ENCODE measurements at regions not wholly inside any gene's neighbourhood (a gene's known extent, or its start where the extent isn't known, plus 50 kb on each side); places are given as distances from the start of the nearest gene placed in this dataset.

DNA sequence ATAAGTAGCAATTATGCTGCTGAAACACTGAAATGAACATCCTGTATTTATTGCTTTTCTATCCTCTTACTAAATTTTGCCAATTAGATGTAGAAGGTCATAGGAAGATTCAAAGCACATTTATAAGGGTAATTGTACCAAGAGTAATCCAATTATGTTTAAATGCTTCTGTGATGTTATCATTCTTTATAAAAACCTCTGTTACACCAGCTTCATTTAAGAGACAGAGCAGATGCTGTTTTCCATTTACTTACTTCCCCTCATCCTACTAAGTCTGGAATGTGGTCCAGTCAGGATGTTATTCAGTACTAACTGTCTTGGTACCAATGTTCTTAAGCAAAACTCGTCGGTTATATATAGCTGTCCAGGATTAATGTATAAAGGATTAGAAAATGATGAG is 539.6 kb downstream of the PDHA2 start:
- Histone ChIP-seq H3K4me3 (ENCODE audit: low read length) (no peak overlapping the region), H3K9ac (ENCODE audit: extremely low read depth, low read length, poor library complexity, severe bottlenecking) (no peak overlapping the region), H3K27me3 (ENCODE audit: control insufficient read depth, insufficient read depth, low read length, poor library complexity, severe bottlenecking) (no peaks in the 10 kb centered on the region), H3K36me3 (ENCODE audit: control insufficient read depth, insufficient read depth, low read length) (no peaks in the 10 kb centered on the region), H3K9me3 (ENCODE audit: control insufficient read depth, low read length) (peaks cover 7% of the 10 kb centered on the region), H3K4me1 (ENCODE audit: control insufficient read depth, insufficient read depth, low read length) (no peaks in the 10 kb centered on the region), H3K27ac (ENCODE audit: low read depth, low read length) (no peak overlapping the region)
- 100% methylated on average over 2 of the region's 2 CpGs; no CpG with 5 or more reads in 1 of the 2 experiments for WGBS, 2 experiments (ENCODE audit: insufficient coverage in 1 of 2, insufficient read length in 1 of 2)
- H3K27ac Mint-ChIP-seq = no peak overlapping the region
- no peaks in the 10 kb centered on the region for H3K27me3 Mint-ChIP-seq (ENCODE audit: insufficient read depth)
- TF ChIP-seq, protein P1, sequence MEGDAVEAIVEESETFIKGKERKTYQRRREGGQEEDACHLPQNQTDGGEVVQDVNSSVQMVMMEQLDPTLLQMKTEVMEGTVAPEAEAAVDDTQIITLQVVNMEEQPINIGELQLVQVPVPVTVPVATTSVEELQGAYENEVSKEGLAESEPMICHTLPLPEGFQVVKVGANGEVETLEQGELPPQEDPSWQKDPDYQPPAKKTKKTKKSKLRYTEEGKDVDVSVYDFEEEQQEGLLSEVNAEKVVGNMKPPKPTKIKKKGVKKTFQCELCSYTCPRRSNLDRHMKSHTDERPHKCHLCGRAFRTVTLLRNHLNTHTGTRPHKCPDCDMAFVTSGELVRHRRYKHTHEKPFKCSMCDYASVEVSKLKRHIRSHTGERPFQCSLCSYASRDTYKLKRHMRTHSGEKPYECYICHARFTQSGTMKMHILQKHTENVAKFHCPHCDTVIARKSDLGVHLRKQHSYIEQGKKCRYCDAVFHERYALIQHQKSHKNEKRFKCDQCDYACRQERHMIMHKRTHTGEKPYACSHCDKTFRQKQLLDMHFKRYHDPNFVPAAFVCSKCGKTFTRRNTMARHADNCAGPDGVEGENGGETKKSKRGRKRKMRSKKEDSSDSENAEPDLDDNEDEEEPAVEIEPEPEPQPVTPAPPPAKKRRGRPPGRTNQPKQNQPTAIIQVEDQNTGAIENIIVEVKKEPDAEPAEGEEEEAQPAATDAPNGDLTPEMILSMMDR (conservative IDR thresholded peaks at IDR 0.05) = no peak
- no peak for DNase-seq
- peaks cover 2% of the 10 kb centered on the region for H3K36me3 Mint-ChIP-seq (ENCODE audit: low read depth)
- no peak overlapping the region for H3K4me3 Mint-ChIP-seq
- no peaks in the 10 kb centered on the region for H3K4me1 Mint-ChIP-seq
- peaks cover 21% of the 10 kb centered on the region for H3K9me3 Mint-ChIP-seq

DNA sequence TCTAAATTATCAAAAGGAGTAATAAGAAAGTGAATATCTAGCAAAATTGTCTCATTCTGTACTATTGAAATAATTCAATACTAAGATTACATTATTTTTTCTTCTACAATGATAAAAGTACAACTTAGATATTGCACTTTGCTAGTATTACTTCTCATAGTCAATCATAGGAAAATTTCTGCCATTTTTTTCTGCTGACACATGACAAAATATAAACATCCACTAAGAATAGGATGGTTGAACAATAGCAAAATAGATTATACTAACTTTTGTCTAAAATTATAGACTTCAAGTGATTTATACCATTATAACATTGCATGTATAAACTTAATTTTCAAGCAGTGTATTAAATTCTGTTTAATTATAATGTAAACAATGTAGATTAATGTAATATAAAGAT is 540.2 kb downstream of the PDHA2 start:
- Histone ChIP-seq H3K36me3 (ENCODE audit: control insufficient read depth, insufficient read depth, low read length) (no peaks in the 10 kb centered on the region), H3K9me3 (ENCODE audit: control insufficient read depth, low read length) (peaks cover 7% of the 10 kb centered on the region), H3K4me3 (ENCODE audit: low read length) (no peak overlapping the region), H3K9ac (ENCODE audit: extremely low read depth, low read length, poor library complexity, severe bottlenecking) (no peak overlapping the region), H3K27ac (ENCODE audit: low read depth, low read length) (no peak overlapping the region), H3K27me3 (ENCODE audit: control insufficient read depth, insufficient read depth, low read length, poor library complexity, severe bottlenecking) (no peaks in the 10 kb centered on the region), H3K4me1 (ENCODE audit: control insufficient read depth, insufficient read depth, low read length) (no peaks in the 10 kb centered on the region)
- DNase-seq = no peak
- Mint-ChIP-seq H3K4me1 (no peaks in the 10 kb centered on the region), H3K27me3 (ENCODE audit: insufficient read depth) (no peaks in the 10 kb centered on the region), H3K27ac (no peak overlapping the region), H3K4me3 (no peak overlapping the region), H3K36me3 (ENCODE audit: low read depth) (peaks cover 2% of the 10 kb centered on the region), H3K9me3 (peaks cover 21% of the 10 kb centered on the region)
- TF ChIP-seq, protein P1 (conservative IDR thresholded peaks at IDR 0.05) = no peak

DNA sequence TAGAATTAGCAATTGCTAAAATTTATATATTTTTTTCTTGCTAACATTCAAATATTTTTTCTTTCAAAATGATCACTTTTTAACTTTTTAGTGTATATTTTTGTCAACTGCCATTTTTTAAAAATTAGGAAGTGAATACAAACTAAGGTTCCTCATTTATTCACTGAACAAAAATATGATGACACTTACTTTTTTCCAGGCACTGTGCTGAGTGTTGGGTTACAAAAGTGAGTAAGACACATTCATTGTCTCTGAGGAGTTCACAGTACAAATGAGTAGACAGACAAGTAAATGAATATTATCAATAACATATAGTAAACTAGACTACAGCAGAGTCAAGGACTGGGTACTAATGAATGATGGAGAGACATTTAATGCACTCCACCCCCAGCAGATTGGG is 543.5 kb downstream of the PDHA2 start:
- Histone ChIP-seq H3K27me3 (ENCODE audit: control insufficient read depth, insufficient read depth, low read length, poor library complexity, severe bottlenecking) (no peaks in the 10 kb centered on the region), H3K27ac (ENCODE audit: low read depth, low read length) (no peak overlapping the region), H3K9ac (ENCODE audit: extremely low read depth, low read length, poor library complexity, severe bottlenecking) (no peak overlapping the region), H3K4me3 (ENCODE audit: low read length) (no peak overlapping the region), H3K36me3 (ENCODE audit: control insufficient read depth, insufficient read depth, low read length) (no peaks in the 10 kb centered on the region), H3K4me1 (ENCODE audit: control insufficient read depth, insufficient read depth, low read length) (no peaks in the 10 kb centered on the region), H3K9me3 (ENCODE audit: control insufficient read depth, low read length) (peaks cover 7% of the 10 kb centered on the region)
- Mint-ChIP-seq H3K9me3 (peaks cover 21% of the 10 kb centered on the region), H3K27ac (no peak overlapping the region), H3K27me3 (ENCODE audit: insufficient read depth) (no peaks in the 10 kb centered on the region), H3K4me1 (no peaks in the 10 kb centered on the region), H3K4me3 (no peak overlapping the region), H3K36me3 (ENCODE audit: low read depth) (peaks cover 2% of the 10 kb centered on the region)
- no peak for DNase-seq
- TF ChIP-seq, protein P1 (conservative IDR thresholded peaks at IDR 0.05) = no peak
